GM19467 (cell line): ENCODE measurements at regions not wholly inside any gene's neighbourhood (a gene's known extent, or its start where the extent isn't known, plus 50 kb on each side); places are given as distances from the start of the nearest gene placed in this dataset.

ENCODE experiments used
- ATAC-seq: cut with Tn5 transposase; IDR thresholded peaks from one replicate; pipeline ENCODE4 v1.9.1; 2021; ENCODE audit warnings: mild to moderate bottlenecking, moderate library complexity; ENCODE audit not compliant: unreplicated experiment

GRCh38 chr3:19093084-19093483 lies 55.2 kb upstream of the KCNH8 start:
- no peak for ATAC-seq

GRCh38 chr3:19077388-19077787 lies 70.9 kb upstream of the KCNH8 start:
- ATAC-seq = no peak

DNA sequence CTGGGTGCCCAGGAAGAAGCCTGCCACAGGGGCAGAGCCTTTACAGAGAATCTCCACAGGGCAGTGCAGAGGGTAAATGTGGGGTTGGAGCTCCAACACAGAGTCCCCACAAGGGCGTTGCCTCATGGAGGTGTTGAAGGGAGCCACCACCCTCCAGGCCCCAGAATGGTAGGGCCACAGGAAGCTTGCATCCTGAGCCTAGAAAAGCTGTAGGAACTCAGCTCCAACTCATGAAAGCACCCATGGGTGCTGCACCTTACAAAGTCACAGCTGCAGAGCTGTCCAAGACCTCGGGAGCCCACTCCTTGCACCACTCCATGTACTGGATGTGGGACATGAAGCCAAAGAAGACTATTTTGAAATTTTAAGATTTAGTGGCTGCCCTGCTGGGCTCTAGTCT lies 73.3 kb upstream of the KCNH8 start:
- ATAC-seq = no peak

DNA sequence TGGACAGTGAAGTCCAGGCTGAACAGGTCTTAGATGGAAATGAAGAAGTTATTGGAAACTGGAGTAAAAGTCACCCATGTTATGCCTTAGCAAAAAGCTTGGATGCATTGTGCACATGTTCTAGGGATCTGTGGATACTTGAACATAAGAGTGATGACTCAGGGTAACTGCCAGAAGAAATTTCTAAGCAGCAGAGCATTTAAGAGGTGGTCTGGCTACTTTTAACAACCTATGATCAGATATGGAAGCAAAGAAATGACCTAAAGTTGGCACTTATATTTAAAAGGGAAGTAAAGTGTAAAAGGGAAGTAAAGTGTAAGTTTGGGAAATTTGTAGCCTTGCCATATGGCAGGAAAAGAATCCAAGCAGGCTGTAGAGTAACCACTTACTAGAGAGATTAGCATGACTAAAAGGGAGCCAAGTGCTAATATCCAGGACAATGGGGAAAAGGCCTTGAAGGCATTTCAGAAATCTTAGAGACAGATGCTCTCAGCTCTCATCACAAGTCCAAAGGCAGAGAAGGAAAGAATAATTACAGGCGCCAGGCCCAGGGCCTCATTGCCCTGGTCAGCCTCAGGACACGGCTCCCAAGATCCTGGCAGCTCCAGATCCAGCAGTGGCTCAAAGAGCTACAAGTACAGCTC lies 73.9 kb upstream of the KCNH8 start:
- no peak for ATAC-seq

GRCh38 chr3:19073341-19074105 lies 74.8 kb upstream of the KCNH8 start:
- no peak for ATAC-seq

GRCh38 chr3:19070325-19070724 lies 78.0 kb upstream of the KCNH8 start:
- no peak for ATAC-seq

GRCh38 chr3:19065027-19065426 lies 83.3 kb upstream of the KCNH8 start:
- ATAC-seq = no peak

- no peak for ATAC-seq
Measured at GRCh38 chr3:19063936-19064335, 84.4 kb upstream of the KCNH8 start.

- no peak for ATAC-seq
Measured at GRCh38 chr3:19060404-19060803, 87.9 kb upstream of the KCNH8 start.

DNA sequence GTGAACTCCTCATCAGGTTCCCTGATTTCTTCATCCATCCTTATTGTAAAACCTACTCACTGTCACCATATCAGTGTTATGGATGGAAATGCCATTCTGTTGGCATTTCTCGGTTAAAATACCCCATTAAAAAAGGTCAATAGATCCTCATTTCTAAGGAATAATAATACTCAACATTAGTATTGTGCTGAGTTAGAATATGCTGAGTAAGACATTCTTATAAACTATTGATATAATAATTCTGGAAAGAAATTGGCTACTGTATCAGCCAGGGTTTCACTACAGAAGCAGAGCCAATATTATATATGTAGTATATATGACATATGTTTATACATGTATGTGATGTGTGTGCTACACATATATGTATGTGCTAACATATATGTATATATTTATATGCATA lies 95.4 kb upstream of the KCNH8 start:
- no peak for ATAC-seq

GRCh38 chr3:19046440-19046839 lies 101.9 kb upstream of the KCNH8 start:
- no peak for ATAC-seq

- ATAC-seq = no peak
Measured at GRCh38 chr3:19030522-19030839, 117.8 kb upstream of the KCNH8 start.

GRCh38 chr3:19029837-19030521 lies 118.3 kb upstream of the KCNH8 start:
- ATAC-seq = no peak

- ATAC-seq = no peak
Measured at GRCh38 chr3:19025441-19025840, 122.9 kb upstream of the KCNH8 start.

DNA sequence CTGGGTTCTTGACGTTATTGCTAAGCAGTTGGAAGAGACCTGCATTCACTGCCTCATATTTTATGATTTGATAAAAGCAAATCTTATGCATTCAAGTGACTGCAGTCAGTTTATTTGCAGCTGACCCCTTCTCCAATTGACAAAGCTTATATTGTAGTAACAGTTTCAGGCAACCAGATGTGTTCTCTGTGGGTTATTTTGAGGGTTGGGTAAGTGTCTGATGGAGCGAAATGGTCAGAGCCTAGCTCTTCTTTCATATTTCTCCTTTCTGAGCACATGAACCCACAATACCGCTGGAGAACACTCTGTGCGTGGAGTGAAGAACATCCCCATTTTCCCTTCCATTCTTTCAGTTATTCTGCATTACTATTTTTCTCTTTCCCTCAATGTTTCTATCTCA lies 125.8 kb upstream of the KCNH8 start:
- no peak for ATAC-seq

- no peak for ATAC-seq
Measured at GRCh38 chr3:19016851-19017250, 131.5 kb upstream of the KCNH8 start.

GRCh38 chr3:19013879-19014278 lies 134.4 kb upstream of the KCNH8 start:
- no peak for ATAC-seq

- no peak for ATAC-seq
Measured at GRCh38 chr3:19012846-19013245, 135.5 kb upstream of the KCNH8 start.

DNA sequence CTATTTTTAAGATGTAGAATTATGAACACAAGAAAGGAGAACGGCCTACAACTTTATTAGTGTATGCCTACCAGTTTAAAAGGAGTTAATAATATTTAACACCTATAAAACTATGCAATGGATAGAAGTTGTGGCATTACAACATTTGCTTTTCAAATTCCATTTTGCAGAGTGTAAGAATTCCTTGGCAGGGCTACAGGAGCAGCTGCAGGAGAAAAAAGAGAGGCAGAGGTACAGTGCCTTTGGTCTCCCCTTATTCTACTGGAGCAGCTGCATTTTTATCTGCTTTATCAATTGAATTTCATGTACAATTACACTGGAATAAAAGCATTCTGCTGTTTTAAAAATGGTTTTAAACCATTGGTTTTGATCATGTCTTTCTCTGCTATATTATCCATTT lies 145.7 kb upstream of the KCNH8 start:
- ATAC-seq = no peak

DNA sequence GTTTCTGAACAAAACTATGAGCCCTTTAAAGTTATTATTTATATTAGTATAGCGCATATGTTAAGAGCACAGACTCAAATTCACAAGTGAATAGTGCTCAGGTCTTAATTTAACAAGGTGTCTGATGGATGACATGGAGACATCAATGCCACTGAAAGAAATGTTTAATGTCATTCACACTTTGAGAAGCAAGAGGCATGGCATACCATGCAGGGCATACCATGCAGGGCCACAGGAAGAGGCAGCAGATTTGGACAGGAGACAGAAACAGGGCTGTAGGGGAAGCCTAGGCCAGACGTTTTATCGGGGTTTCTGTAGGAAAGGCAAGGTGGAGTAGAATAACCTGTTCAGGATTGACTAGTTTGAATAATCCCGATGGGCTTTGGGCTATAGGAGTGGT lies 150.2 kb upstream of the KCNH8 start:
- ATAC-seq = no peak

DNA sequence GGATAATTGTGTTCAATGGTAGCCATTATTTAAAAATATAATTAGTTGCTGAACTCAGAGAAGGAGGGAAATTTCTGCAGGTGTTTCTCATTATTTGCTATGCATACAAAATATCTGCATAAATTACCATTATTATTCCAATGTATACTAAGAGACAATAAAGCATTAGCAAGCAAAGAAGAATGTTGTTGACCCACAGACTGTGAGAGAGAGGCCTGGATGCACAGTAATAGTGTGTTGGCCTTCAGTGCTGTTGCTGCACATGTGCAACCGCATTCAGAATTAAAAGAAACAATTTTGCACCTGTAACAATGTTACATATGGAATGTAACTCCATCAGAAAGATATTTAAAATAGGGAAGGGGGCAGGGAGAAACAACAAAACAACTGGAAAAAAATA lies 155.6 kb upstream of the KCNH8 start:
- no peak for ATAC-seq

- ATAC-seq = no peak
Measured at GRCh38 chr3:18989237-18989795, 159.0 kb upstream of the KCNH8 start.
